Upper lobe of right lung (tissue), 1 donor: ENCODE measurements at regions not wholly inside any gene's neighbourhood (a gene's known extent, or its start where the extent isn't known, plus 50 kb on each side); places are given as distances from the start of the nearest gene placed in this dataset.

Source experiments
- ATAC-seq: fragments of 200-7000 bp; cut with Tn5 transposase; one replicate; pipeline ENCODE4 v1.9.1; 2020; ENCODE audit warnings: mild to moderate bottlenecking, moderate library complexity
- DNase-seq: peaks from one replicate; pipeline ENCODE4 v3.0.0-alpha.2; 2020
- H3K27ac ChIP-seq: fragments of 200-600 bp; one replicate; pipeline ENCODE4 v1.8.0; 2022
- H3K27me3 ChIP-seq: fragments of 200-600 bp; one replicate; pipeline ENCODE4 v1.8.0; 2022; ENCODE audit warnings: mild to moderate bottlenecking
- H3K36me3 ChIP-seq: fragments of 200-600 bp; one replicate; pipeline ENCODE4 v1.8.0; 2022
- H3K4me1 ChIP-seq: fragments of 200-600 bp; one replicate; pipeline ENCODE4 v1.8.0; 2022
- H3K4me3 ChIP-seq: fragments of 200-600 bp; one replicate; pipeline ENCODE4 v1.8.0; 2022; ENCODE audit warnings: mild to moderate bottlenecking
- H3K9me3 ChIP-seq: fragments of 200-600 bp; one replicate; pipeline ENCODE4 v1.8.0; 2022
- intact Hi-C: fragments of 100-400 bp; cut with DNase I; formaldehyde crosslinking; loops from one replicate; pipeline ENCODE4 v1.11.0; 2022
- TF ChIP-seq, protein P1 (sequence below): fragments of 200-600 bp; IDR thresholded peaks from one replicate; pipeline ENCODE4 v1.8.0; 2022; ENCODE audit warnings: antibody characterized with exemption
- donor health status: DM: no; HTN: yes; CAD: no; lungs with severe emphysema.

DNA sequence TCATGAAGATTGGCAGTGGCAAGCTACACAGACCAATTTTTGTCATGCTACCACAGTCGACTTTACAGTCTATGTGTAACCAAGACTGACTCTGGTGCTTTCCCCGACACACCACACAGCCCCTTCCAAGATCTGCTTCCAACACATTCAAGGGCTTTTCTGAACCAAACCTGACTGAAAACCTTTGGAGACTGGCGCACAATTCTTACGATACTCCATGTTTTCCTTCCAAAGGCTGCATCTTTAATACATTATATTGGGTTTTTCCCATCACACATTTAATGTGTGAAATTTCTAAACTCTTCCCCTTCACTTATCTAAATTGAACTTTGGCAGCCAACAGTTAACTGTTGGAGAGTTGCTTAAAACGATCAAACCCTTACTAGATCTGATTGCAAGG lies 127.7 kb upstream of the SOX5 start:
- no peaks in the 10 kb centered on the region for H3K27me3 ChIP-seq
- TF ChIP-seq, protein P1, sequence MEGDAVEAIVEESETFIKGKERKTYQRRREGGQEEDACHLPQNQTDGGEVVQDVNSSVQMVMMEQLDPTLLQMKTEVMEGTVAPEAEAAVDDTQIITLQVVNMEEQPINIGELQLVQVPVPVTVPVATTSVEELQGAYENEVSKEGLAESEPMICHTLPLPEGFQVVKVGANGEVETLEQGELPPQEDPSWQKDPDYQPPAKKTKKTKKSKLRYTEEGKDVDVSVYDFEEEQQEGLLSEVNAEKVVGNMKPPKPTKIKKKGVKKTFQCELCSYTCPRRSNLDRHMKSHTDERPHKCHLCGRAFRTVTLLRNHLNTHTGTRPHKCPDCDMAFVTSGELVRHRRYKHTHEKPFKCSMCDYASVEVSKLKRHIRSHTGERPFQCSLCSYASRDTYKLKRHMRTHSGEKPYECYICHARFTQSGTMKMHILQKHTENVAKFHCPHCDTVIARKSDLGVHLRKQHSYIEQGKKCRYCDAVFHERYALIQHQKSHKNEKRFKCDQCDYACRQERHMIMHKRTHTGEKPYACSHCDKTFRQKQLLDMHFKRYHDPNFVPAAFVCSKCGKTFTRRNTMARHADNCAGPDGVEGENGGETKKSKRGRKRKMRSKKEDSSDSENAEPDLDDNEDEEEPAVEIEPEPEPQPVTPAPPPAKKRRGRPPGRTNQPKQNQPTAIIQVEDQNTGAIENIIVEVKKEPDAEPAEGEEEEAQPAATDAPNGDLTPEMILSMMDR = no peak
- intact Hi-C loops = no loop called here
- H3K36me3 ChIP-seq = no peaks in the 10 kb centered on the region
- no peak overlapping the region for H3K4me3 ChIP-seq
- no peak for DNase-seq
- H3K4me1 ChIP-seq = no peaks in the 10 kb centered on the region
- no peak for ATAC-seq
- no peaks in the 10 kb centered on the region for H3K9me3 ChIP-seq
- no peak overlapping the region for H3K27ac ChIP-seq

GRCh38 chr12:24075650-24076049 lies 126.2 kb upstream of the SOX5 start:
- Histone ChIP-seq H3K4me1 (no peaks in the 10 kb centered on the region), H3K4me3 (no peak overlapping the region), H3K36me3 (no peaks in the 10 kb centered on the region), H3K27me3 (no peaks in the 10 kb centered on the region), H3K9me3 (no peaks in the 10 kb centered on the region), H3K27ac (no peak overlapping the region)
- DNase-seq (no peak), ATAC-seq (no peak)
- TF ChIP-seq, protein P1 = no peak
- intact Hi-C loops = no loop called here

DNA sequence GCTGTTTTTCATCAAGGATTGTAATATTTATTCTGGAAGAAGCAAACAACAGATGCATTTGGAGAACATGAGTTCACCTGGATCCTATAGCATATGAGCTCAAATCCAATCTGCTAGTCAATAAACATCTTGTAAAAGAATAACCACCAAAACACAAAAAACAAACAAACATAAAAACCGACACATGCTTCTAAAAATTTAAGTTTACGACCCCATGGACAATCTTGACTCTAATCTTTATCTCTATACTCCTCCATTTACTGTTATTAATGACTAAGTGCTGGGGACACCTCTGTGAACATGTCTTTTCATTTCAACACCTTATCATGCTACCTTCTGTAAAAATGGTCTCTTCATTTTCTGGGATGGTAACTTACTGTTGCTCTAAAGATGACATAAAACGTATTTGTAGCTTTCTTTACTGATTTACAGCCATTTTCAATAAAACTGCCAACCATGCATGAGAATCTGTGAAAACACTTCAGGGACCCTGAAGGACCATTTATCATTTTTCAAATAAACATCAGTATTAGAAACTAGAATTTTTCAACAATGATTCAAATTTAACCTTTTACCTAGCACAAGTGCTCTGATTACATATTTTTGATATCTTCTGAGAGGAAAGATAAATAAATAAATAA lies 123.8 kb upstream of the SOX5 start:
- Histone ChIP-seq H3K4me3 (no peak overlapping the region), H3K36me3 (no peaks in the 10 kb centered on the region), H3K27ac (no peak overlapping the region), H3K4me1 (no peaks in the 10 kb centered on the region), H3K9me3 (no peaks in the 10 kb centered on the region), H3K27me3 (no peaks in the 10 kb centered on the region)
- intact Hi-C loops = no loop called here
- DNase-seq (no peak), ATAC-seq (no peak)
- TF ChIP-seq, protein P1 = no peak

DNA sequence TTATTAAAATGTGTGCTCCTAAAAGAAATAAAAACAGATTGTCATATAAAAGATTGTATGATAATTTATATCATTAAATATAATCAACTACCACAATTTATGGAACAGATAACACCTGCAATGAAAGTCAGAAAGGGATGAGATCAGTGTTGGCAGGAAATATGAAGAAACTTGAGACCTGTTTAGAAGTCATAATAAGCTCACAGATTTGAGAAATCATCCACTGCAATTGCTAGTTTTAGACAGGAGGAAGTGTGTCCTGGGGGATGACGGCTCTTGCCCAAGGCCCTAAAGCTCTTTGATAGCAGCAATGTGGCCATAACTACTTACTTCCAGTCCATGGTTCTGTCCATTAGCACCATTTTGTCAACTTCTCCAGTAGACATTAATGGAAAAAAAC lies 122.8 kb upstream of the SOX5 start:
- Histone ChIP-seq H3K27me3 (no peaks in the 10 kb centered on the region), H3K4me3 (no peak overlapping the region), H3K4me1 (no peaks in the 10 kb centered on the region), H3K9me3 (no peaks in the 10 kb centered on the region), H3K27ac (no peak overlapping the region), H3K36me3 (no peaks in the 10 kb centered on the region)
- intact Hi-C loops = no loop called here
- DNase-seq (no peak), ATAC-seq (no peak)
- TF ChIP-seq, protein P1 = no peak

DNA sequence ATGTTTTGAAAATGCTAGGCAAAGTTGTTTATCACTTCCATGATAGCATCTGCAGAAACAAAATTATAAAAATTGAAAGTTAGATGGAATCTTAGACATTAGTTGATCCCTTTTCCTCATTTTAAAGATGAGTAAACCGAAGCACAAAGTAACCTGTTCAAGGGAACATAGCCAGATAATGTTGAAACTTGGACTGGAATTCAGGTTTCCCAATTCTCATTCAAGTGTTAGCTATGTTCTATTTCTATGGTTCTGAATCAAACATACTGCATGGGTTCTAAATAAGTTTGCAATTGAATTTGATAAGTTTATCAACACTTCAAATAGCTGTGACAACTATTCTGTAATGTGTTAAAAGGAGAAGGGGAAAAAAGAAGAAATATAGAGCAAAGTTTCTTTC lies 122.4 kb upstream of the SOX5 start:
- ATAC-seq = no peak
- H3K4me1 ChIP-seq = no peaks in the 10 kb centered on the region

More for the DNA sequence above, 122.4 kb upstream of the SOX5 start:
- H3K36me3 ChIP-seq = no peaks in the 10 kb centered on the region
- no peaks in the 10 kb centered on the region for H3K9me3 ChIP-seq
- no peak for DNase-seq
- TF ChIP-seq, protein P1 = no peak
- no peak overlapping the region for H3K4me3 ChIP-seq
- no peak overlapping the region for H3K27ac ChIP-seq
- intact Hi-C loops = no loop called here
- H3K27me3 ChIP-seq = no peaks in the 10 kb centered on the region
